Adrenal gland (tissue), 9 donors: ENCODE measurements at regions not wholly inside any gene's neighbourhood (a gene's known extent, or its start where the extent isn't known, plus 50 kb on each side); places are given as distances from the start of the nearest gene placed in this dataset.
"Not testable (repeated sequence)": the region's sequence is repeated elsewhere in the genome, so short reads cannot be mapped to it uniquely, and the experiment has no call there.

ENCODE experiments used
- DNase-seq, 7 donors: peaks; one replicate each; pipeline ENCODE4 v3.0.0-alpha.2; 2019 to 2020
- H3K27ac ChIP-seq, 5 donors: fragments of 200-600 bp; sonication (generic) in 4 of 5; 1 replicate in 3 of 5; 2 replicates in 2 of 5; pipeline versions ENCODE4 v1.5.1 to v1.8.0; 2016 to 2020; ENCODE audit warnings: mild to moderate bottlenecking in 1 of 5
- H3K27me3 ChIP-seq: fragments of 200-600 bp; 2 replicates; pipeline ENCODE4 v1.8.0; 2021
- H3K36me3 ChIP-seq, 2 donors: fragments of 200-600 bp; replicated peaks in 1 of 2; 1 replicate in 1 of 2; 2 replicates in 1 of 2; pipeline versions ENCODE4 v1.5.1 to v1.8.0; 2018 to 2022
- H3K4me1 ChIP-seq, 2 donors: fragments of 200-600 bp; replicated peaks in 1 of 2; 1 replicate in 1 of 2; 2 replicates in 1 of 2; pipeline versions ENCODE4 v1.5.1 to v1.8.0; 2018 to 2021
- H3K4me3 ChIP-seq, 4 donors: fragments of 200-600 bp; sonication (generic) in 3 of 4; one replicate each; pipeline ENCODE4 v1.5.1; 2016 to 2018
- H3K9me3 ChIP-seq, 3 donors: fragments of 200-600 bp; sonication (generic) in 1 of 3; replicated peaks in 1 of 3; 1 replicate in 2 of 3; 2 replicates in 1 of 3; pipeline versions ENCODE4 v1.5.1 to v1.8.0; 2016 to 2021
- CTCF ChIP-seq, 6 experiments: fragments of 450-650 bp in 4 of 6; fragments of 200-600 bp in 2 of 6; sonication (generic) in 1 of 6; IDR thresholded peaks; 1 replicate in 5 of 6; 2 replicates in 1 of 6; pipeline versions ENCODE4 v1.5.1 to v1.8.0; 2016 to 2021; ENCODE audit warnings: antibody characterized with exemption in 6 of 6, mild to moderate bottlenecking in 2 of 6, moderate library complexity in 1 of 6
- POLR2A ChIP-seq, 2 donors: fragments of 450-650 bp; IDR thresholded peaks; one replicate each; pipeline ENCODE4 v1.6.1; 2017; ENCODE audit warnings: antibody characterized with exemption in 2 of 2, mild to moderate bottlenecking in 2 of 2, moderate library complexity in 1 of 2
- WGBS, 4 donors: extraction: QIAGEN DNeasy Blood & Tissue Kit in 2 of 4; methylation state at CpG; one replicate each; pipeline versions ENCODE4 v1.1.5 to v1.1.7; 2013 to 2017; 5-methylcytosine and 5-hydroxymethylcytosine counted together
- intact Hi-C, 2 donors: fragments of 100-400 bp; cut with DNase I; formaldehyde crosslinking; loops; one replicate each; pipeline versions ENCODE4 v1.14.1 to v1.15.0; 2022 to 2023
- donor health status: healthy with polysubstance abuse.
- donor health status: Bipolar disorder and iron deficiency.
- donor health status: DM: yes; HTN: yes; CAD: no.
- donor health status: DM: no; HTN: no; CAD: no.
- donor health status: DM: no; HTN: no; CAD: no.

GRCh38 chr4:159416073-159416472, 313.2 kb downstream of the RAPGEF2 start:
- WGBS, 4 donors, result 73 to 83% (median 80%) methylated on average over 2 of the region's 2 CpGs
- no peak for DNase-seq
- intact Hi-C loops, result no loop called here
- Histone ChIP-seq H3K4me1 (no peaks in the 10 kb centered on the region), H3K4me3 (no peak overlapping the region), H3K36me3 (no peaks in the 10 kb centered on the region), H3K27me3 (no peaks in the 10 kb centered on the region), H3K27ac (no peak overlapping the region), H3K9me3 (no peaks in the 10 kb centered on the region)
- TF ChIP-seq POLR2A (IDR thresholded peaks at IDR 0.05) (no peak), CTCF (IDR thresholded peaks at IDR 0.05) (no peak)

GRCh38 chr4:159416996-159417395, 314.1 kb downstream of the RAPGEF2 start:
- H3K4me1 ChIP-seq, result no peaks in the 10 kb centered on the region
- no peaks in the 10 kb centered on the region for H3K9me3 ChIP-seq
- intact Hi-C loops, result no loop called here
- TF ChIP-seq CTCF (IDR thresholded peaks at IDR 0.05) (no peak), POLR2A (IDR thresholded peaks at IDR 0.05) (no peak)
- no peaks in the 10 kb centered on the region for H3K27me3 ChIP-seq
- H3K36me3 ChIP-seq, result no peaks in the 10 kb centered on the region
- H3K27ac ChIP-seq, result no peak overlapping the region
- no peak for DNase-seq
- H3K4me3 ChIP-seq, result no peak overlapping the region
- WGBS, 4 donors, result 66 to 74% (median 72%) methylated on average over 3 of the region's 3 CpGs

- intact Hi-C loops, result no loop called here
- WGBS, 4 donors, result 86 to 93% (median 90%) methylated on average over 13 to 25 of the region's 25 CpGs
- no peak for TF ChIP-seq POLR2A (IDR thresholded peaks at IDR 0.05)
- no peak for TF ChIP-seq CTCF (IDR thresholded peaks at IDR 0.05)
- no peak overlapping the region for H3K4me3 ChIP-seq
- no peaks in the 10 kb centered on the region for H3K27me3 ChIP-seq
- no peaks in the 10 kb centered on the region for H3K36me3 ChIP-seq
- no peaks in the 10 kb centered on the region for H3K9me3 ChIP-seq
- H3K27ac ChIP-seq, result no peak overlapping the region
- H3K4me1 ChIP-seq, result no peaks in the 10 kb centered on the region
- no peak for DNase-seq
Measured at GRCh38 chr4:159420162-159421057, 317.5 kb downstream of the RAPGEF2 start.

DNA sequence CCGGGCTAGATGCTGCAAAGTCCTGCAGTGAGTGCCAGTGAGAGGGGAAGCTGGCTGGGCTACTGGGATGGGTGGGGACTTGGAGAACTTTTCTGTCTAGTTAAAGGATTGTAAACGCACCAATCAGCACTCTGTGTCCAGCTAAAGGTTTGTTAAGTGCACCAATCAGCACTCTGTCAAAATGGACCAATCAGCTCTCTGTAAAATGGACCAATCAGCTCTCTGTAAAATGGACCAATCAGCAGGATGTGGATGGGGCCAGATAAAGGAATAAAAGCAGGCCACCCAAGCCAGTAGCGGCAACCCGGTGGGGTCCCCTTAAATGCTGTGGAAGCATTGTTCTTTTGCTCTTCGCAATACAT, 318.2 kb downstream of the RAPGEF2 start:
- H3K4me3 ChIP-seq, H3K27ac ChIP-seq, DNase-seq, H3K4me1 ChIP-seq, H3K9me3 ChIP-seq, H3K27me3 ChIP-seq, H3K36me3 ChIP-seq, intact Hi-C loops: not testable (repeated sequence)
- 95 to 100% (median 96%) methylated on average over 3 to 5 of the region's 5 CpGs for WGBS, 4 donors

- H3K27me3 ChIP-seq, result no peaks in the 10 kb centered on the region
- H3K9me3 ChIP-seq, result no peaks in the 10 kb centered on the region
- 75 to 83% (median 76%) methylated on average over 8 of the region's 8 CpGs for WGBS, 4 donors
- no peaks in the 10 kb centered on the region for H3K36me3 ChIP-seq
- H3K4me3 ChIP-seq, result no peak overlapping the region
- DNase-seq, result no peak
- H3K27ac ChIP-seq, result no peak overlapping the region
- H3K4me1 ChIP-seq, result no peaks in the 10 kb centered on the region
- intact Hi-C loops, result no loop called here
- TF ChIP-seq POLR2A (IDR thresholded peaks at IDR 0.05), result no peak
- TF ChIP-seq CTCF (IDR thresholded peaks at IDR 0.05), result no peak
Measured at GRCh38 chr4:159422019-159422418, 319.1 kb downstream of the RAPGEF2 start.
